RPMI8226 (cell line): ENCODE measurements at regions not wholly inside any gene's neighbourhood (a gene's known extent, or its start where the extent isn't known, plus 50 kb on each side); places are given as distances from the start of the nearest gene placed in this dataset.

Experiments
- DNase-seq: peaks from one replicate; pipeline ENCODE4 v3.0.0-alpha.2; 2015

GRCh38 chr2:61721382-61721781, 132.5 kb downstream of the FAM161A start:
- no peak for DNase-seq

GRCh38 chr2:61720911-61721310, 132.9 kb downstream of the FAM161A start:
- DNase-seq, result no peak

GRCh38 chr2:61718965-61719364, 134.9 kb downstream of the FAM161A start:
- DNase-seq, result no peak

GRCh38 chr2:61715506-61715905, 138.4 kb downstream of the FAM161A start:
- DNase-seq, result no peak

GRCh38 chr2:61714210-61714609, 139.7 kb downstream of the FAM161A start:
- no peak for DNase-seq

GRCh38 chr2:61713457-61713856, 140.4 kb downstream of the FAM161A start:
- DNase-seq, result no peak

- no peak for DNase-seq
These were observed 141.8 kb downstream of the FAM161A start for GRCh38 chr2:61712060-61712459.

GRCh38 chr2:61710711-61711110, 143.1 kb downstream of the FAM161A start:
- DNase-seq, result peak; percentile 42

- peak; percentile 66 for DNase-seq
These were observed 145.6 kb downstream of the FAM161A start for GRCh38 chr2:61707984-61708852.

- DNase-seq, result peak; percentile 73
These were observed 148.2 kb downstream of the FAM161A start for GRCh38 chr2:61705625-61706024.

- no peak for DNase-seq
These were observed 149.5 kb downstream of the FAM161A start for GRCh38 chr2:61704364-61704763.

- no peak for DNase-seq
These were observed 151.8 kb downstream of the FAM161A start for GRCh38 chr2:61702088-61702467.

GRCh38 chr2:61700464-61700863, 153.4 kb downstream of the FAM161A start:
- no peak for DNase-seq

GRCh38 chr2:61694312-61695274, 156.4 kb upstream of the XPO1 start:
- peak; percentile 97 for DNase-seq

- DNase-seq, result no peak
These were observed 155.6 kb upstream of the XPO1 start for GRCh38 chr2:61693744-61694143.

- no peak for DNase-seq
These were observed 152.0 kb upstream of the XPO1 start for GRCh38 chr2:61690078-61690596.

- no peak for DNase-seq
These were observed 151.4 kb upstream of the XPO1 start for GRCh38 chr2:61689568-61689967.

- no peak for DNase-seq
These were observed 150.5 kb upstream of the XPO1 start for GRCh38 chr2:61688369-61689334.

- no peak for DNase-seq
These were observed 140.9 kb upstream of the XPO1 start for GRCh38 chr2:61679096-61679495.

GRCh38 chr2:61677942-61678341, 139.8 kb upstream of the XPO1 start:
- no peak for DNase-seq

GRCh38 chr2:61677306-61677705, 139.2 kb upstream of the XPO1 start:
- no peak for DNase-seq

GRCh38 chr2:61675204-61675603, 137.0 kb upstream of the XPO1 start:
- no peak for DNase-seq
